Hepatocyte (in vitro differentiated cells): ENCODE measurements at regions not wholly inside any gene's neighbourhood (a gene's known extent, or its start where the extent isn't known, plus 50 kb on each side); places are given as distances from the start of the nearest gene placed in this dataset.

ENCODE experiments used
- DNase-seq: peaks from one replicate; pipeline ENCODE4 v3.0.0-alpha.2; 2016; ENCODE audit warnings: low spot score
- H2AFZ ChIP-seq: fragments of 200-600 bp; sonication (generic); 2 replicates; pipeline ENCODE4 v1.6.0; 2016; ENCODE audit warnings: antibody characterized with exemption, mild to moderate bottlenecking
- H3K27ac ChIP-seq: fragments of 200-600 bp; sonication (generic); 2 replicates; pipeline ENCODE4 v1.5.1; 2016; ENCODE audit warnings: mild to moderate bottlenecking
- H3K27me3 ChIP-seq: fragments of 200-600 bp; sonication (generic); 2 replicates; pipeline ENCODE4 v1.6.1; 2016
- H3K36me3 ChIP-seq: fragments of 200-600 bp; sonication (generic); replicated peaks from 2 replicates; pipeline ENCODE4 v1.5.1; 2016; ENCODE audit warnings: low read depth; ENCODE audit not compliant: insufficient read depth
- H3K4me1 ChIP-seq: fragments of 200-600 bp; sonication (generic); 2 replicates; pipeline ENCODE4 v1.5.1; 2016; ENCODE audit warnings: mild to moderate bottlenecking, moderate library complexity; ENCODE audit not compliant: insufficient read depth
- H3K4me2 ChIP-seq: fragments of 200-600 bp; sonication (generic); 2 replicates; pipeline ENCODE4 v1.6.0; 2016
- H3K4me3 ChIP-seq: fragments of 200-600 bp; sonication (generic); 2 replicates; pipeline ENCODE4 v1.5.1; 2016; ENCODE audit warnings: mild to moderate bottlenecking
- H3K79me2 ChIP-seq: fragments of 200-600 bp; sonication (generic); 2 replicates; pipeline ENCODE4 v1.6.0; 2017; ENCODE audit warnings: mild to moderate bottlenecking
- H3K9me2 ChIP-seq: fragments of 200-600 bp; sonication (generic); replicated peaks from 2 replicates; pipeline ENCODE4 v1.6.0; 2017; ENCODE audit warnings: mild to moderate bottlenecking; ENCODE audit not compliant: insufficient read depth
- H3K9me3 ChIP-seq: fragments of 200-600 bp; sonication (generic); 2 replicates; pipeline ENCODE4 v1.5.1; 2016; ENCODE audit warnings: low read depth, mild to moderate bottlenecking
- H4K20me1 ChIP-seq: fragments of 200-600 bp; sonication (generic); 2 replicates; pipeline ENCODE4 v1.6.0; 2016; ENCODE audit warnings: mild to moderate bottlenecking; ENCODE audit not compliant: insufficient read depth, poor library complexity, severe bottlenecking
- CTCF ChIP-seq: fragments of 200-600 bp; sonication (generic); IDR thresholded peaks from 2 replicates; pipeline ENCODE4 v1.5.1; 2016; ENCODE audit warnings: antibody characterized with exemption, mild to moderate bottlenecking; ENCODE audit not compliant: poor library complexity
- EZH2 ChIP-seq: fragments of 200-600 bp; sonication (generic); IDR thresholded peaks from 2 replicates; pipeline ENCODE4 v1.6.1; 2016; ENCODE audit warnings: antibody characterized with exemption, mild to moderate bottlenecking, borderline replicate concordance
- EZH2phosphoT487 ChIP-seq: fragments of 200-600 bp; sonication (generic); IDR thresholded peaks from one replicate; pipeline ENCODE4 v1.6.1; 2018; ENCODE audit warnings: antibody characterized with exemption, mild to moderate bottlenecking, low read depth, moderate library complexity; ENCODE audit not compliant: unreplicated experiment, severe bottlenecking
- WGBS: methylation state at CpG from one replicate; pipeline ENCODE4 v1.1.6; 2016; ENCODE audit warnings: low lambda C conversion rate; ENCODE audit errors: missing lambda C conversion rate; 5-methylcytosine and 5-hydroxymethylcytosine counted together

- Histone ChIP-seq H2AFZ (no peak overlapping the region), H3K4me2 (no peak overlapping the region), H4K20me1 (no peaks in the 10 kb centered on the region), H3K36me3 (no peaks in the 10 kb centered on the region), H3K9me2 (no peaks in the 10 kb centered on the region), H3K79me2 (no peaks in the 10 kb centered on the region), H3K27me3 (no peaks in the 10 kb centered on the region), H3K4me1 (no peaks in the 10 kb centered on the region), H3K4me3 (no peak overlapping the region), H3K9me3 (no peaks in the 10 kb centered on the region), H3K27ac (no peak overlapping the region)
- no peak for TF ChIP-seq EZH2
- no peak for TF ChIP-seq CTCF
- DNase-seq: no peak
- 81% methylated on average over 5 of the region's 5 CpGs for WGBS
Observed at GRCh38 chr20:7411075-7411474, 529.2 kb downstream of the HAO1 start.

GRCh38 chr20:7415427-7415826 is 524.8 kb downstream of the HAO1 start:
- H3K9me3 ChIP-seq: no peaks in the 10 kb centered on the region
- no peak for DNase-seq
- no peaks in the 10 kb centered on the region for H3K36me3 ChIP-seq
- no peaks in the 10 kb centered on the region for H3K27me3 ChIP-seq
- no peaks in the 10 kb centered on the region for H3K4me1 ChIP-seq
- H3K4me2 ChIP-seq: no peak overlapping the region
- H3K79me2 ChIP-seq: no peaks in the 10 kb centered on the region
- no peak overlapping the region for H2AFZ ChIP-seq
- no peaks in the 10 kb centered on the region for H4K20me1 ChIP-seq
- no peaks in the 10 kb centered on the region for H3K9me2 ChIP-seq
- H3K27ac ChIP-seq: no peak overlapping the region
- TF ChIP-seq CTCF (no peak), EZH2phosphoT487 (no peak), EZH2 (no peak)
- H3K4me3 ChIP-seq: no peak overlapping the region

- Histone ChIP-seq H3K4me2 (no peak overlapping the region), H3K9me2 (no peaks in the 10 kb centered on the region), H4K20me1 (no peaks in the 10 kb centered on the region), H3K4me3 (no peak overlapping the region), H3K27me3 (no peaks in the 10 kb centered on the region), H3K9me3 (no peaks in the 10 kb centered on the region), H3K36me3 (no peaks in the 10 kb centered on the region), H2AFZ (no peak overlapping the region), H3K79me2 (no peaks in the 10 kb centered on the region), H3K4me1 (no peaks in the 10 kb centered on the region), H3K27ac (no peak overlapping the region)
- TF ChIP-seq CTCF: no peak
- no peak for DNase-seq
Observed at GRCh38 chr20:7416382-7416781, 523.9 kb downstream of the HAO1 start.

- Histone ChIP-seq H3K79me2 (no peaks in the 10 kb centered on the region), H2AFZ (no peak overlapping the region), H4K20me1 (no peaks in the 10 kb centered on the region), H3K27ac (no peak overlapping the region), H3K9me3 (no peaks in the 10 kb centered on the region), H3K4me2 (no peak overlapping the region), H3K4me1 (no peaks in the 10 kb centered on the region), H3K27me3 (no peaks in the 10 kb centered on the region), H3K4me3 (no peak overlapping the region), H3K9me2 (no peaks in the 10 kb centered on the region), H3K36me3 (no peaks in the 10 kb centered on the region)
- no peak for TF ChIP-seq CTCF
- no peak for TF ChIP-seq EZH2
- TF ChIP-seq EZH2phosphoT487: no peak
- no peak for DNase-seq
Observed at GRCh38 chr20:7420345-7420744, 519.9 kb downstream of the HAO1 start.
